GM23338 (cell line): ENCODE measurements at regions not wholly inside any gene's neighbourhood (a gene's known extent, or its start where the extent isn't known, plus 50 kb on each side); places are given as distances from the start of the nearest gene placed in this dataset.

Source experiments
- ATAC-seq: fragments of 200-7000 bp; cut with Tn5 transposase; 3 replicates; pipeline ENCODE4 v1.9.1; 2020
- DNase-seq: peaks from one replicate; pipeline ENCODE4 v3.0.0-alpha.2; 2015; ENCODE audit warnings: low spot score
- H2AFZ ChIP-seq: fragments of 200-600 bp; sonication (generic); 2 replicates; pipeline ENCODE4 v1.8.0; 2016; ENCODE audit warnings: antibody characterized with exemption, mild to moderate bottlenecking, moderate library complexity
- H3F3A ChIP-seq: fragments of 200-600 bp; sonication (generic); replicated peaks from 2 replicates; pipeline ENCODE4 v1.8.0; 2017; ENCODE audit warnings: antibody characterized with exemption, mixed run types, low read depth
- H3K27ac ChIP-seq: fragments of 200-600 bp; sonication (generic); 2 replicates; pipeline ENCODE4 v1.6.1; 2016; ENCODE audit warnings: low read depth
- H3K27me3 ChIP-seq: fragments of 200-600 bp; sonication (generic); 2 replicates; pipeline ENCODE4 v1.8.0; 2016; ENCODE audit warnings: mild to moderate bottlenecking, mixed run types, moderate library complexity; ENCODE audit not compliant: insufficient read depth
- H3K36me3 ChIP-seq: fragments of 200-600 bp; sonication (generic); 2 replicates; pipeline ENCODE4 v1.8.0; 2016; ENCODE audit warnings: mild to moderate bottlenecking; ENCODE audit not compliant: insufficient read depth
- H3K4me1 ChIP-seq: fragments of 200-600 bp; sonication (generic); 2 replicates; pipeline ENCODE4 v1.8.0; 2016; ENCODE audit warnings: mild to moderate bottlenecking, moderate library complexity; ENCODE audit not compliant: insufficient read depth
- H3K4me2 ChIP-seq: fragments of 200-600 bp; sonication (generic); 2 replicates; pipeline ENCODE4 v1.7.1; 2017; ENCODE audit warnings: mixed run types
- H3K4me3 ChIP-seq: fragments of 200-600 bp; sonication (generic); 2 replicates; pipeline ENCODE4 v1.6.1; 2016; ENCODE audit warnings: mixed run types
- H3K79me2 ChIP-seq: fragments of 200-600 bp; sonication (generic); replicated peaks from 2 replicates; pipeline ENCODE4 v1.8.0; 2017; ENCODE audit warnings: mild to moderate bottlenecking; ENCODE audit not compliant: insufficient read depth
- H3K9me2 ChIP-seq: fragments of 200-600 bp; sonication (generic); 2 replicates; pipeline ENCODE4 v1.8.0; 2017; ENCODE audit not compliant: insufficient read depth
- H4K20me1 ChIP-seq: fragments of 200-600 bp; sonication (generic); replicated peaks from 2 replicates; pipeline ENCODE4 v1.8.0; 2017; ENCODE audit warnings: mild to moderate bottlenecking; ENCODE audit not compliant: insufficient read depth
- H3K27ac Mint-ChIP-seq: 2 replicates; pipeline ENCODE4 v1.8.0; 2020; ENCODE audit warnings: inconsistent platforms, mild to moderate bottlenecking, moderate library complexity, mixed read lengths
- H3K27me3 Mint-ChIP-seq: 3 replicates; pipeline ENCODE4 v1.8.0; 2022; ENCODE audit warnings: low read depth, mild to moderate bottlenecking, moderate library complexity, mixed read lengths, inconsistent platforms; ENCODE audit not compliant: insufficient read depth, poor library complexity
- H3K36me3 Mint-ChIP-seq: 3 replicates; pipeline ENCODE4 v1.8.0; 2021; ENCODE audit warnings: low read depth, mild to moderate bottlenecking, inconsistent platforms, moderate library complexity, mixed read lengths
- H3K4me1 Mint-ChIP-seq: 3 replicates; pipeline ENCODE4 v1.8.0; 2020; ENCODE audit warnings: mild to moderate bottlenecking, inconsistent platforms, mixed read lengths
- H3K4me3 Mint-ChIP-seq: 3 replicates; pipeline ENCODE4 v1.8.0; 2021; ENCODE audit warnings: moderate library complexity, mild to moderate bottlenecking, inconsistent platforms, mixed read lengths
- H3K9me3 Mint-ChIP-seq: 3 replicates; pipeline ENCODE4 v1.8.0; 2020; ENCODE audit warnings: moderate library complexity, mild to moderate bottlenecking, inconsistent platforms, mixed read lengths
- CREB1 ChIP-seq: fragments of 250-450 bp; sonication (Bioruptor Pico); IDR thresholded peaks from 2 replicates; pipeline ENCODE4 v1.5.0; 2020; ENCODE audit warnings: low read depth, mild to moderate bottlenecking, moderate library complexity
- CTCF ChIP-seq, 2 experiments: fragments of 200-600 bp in 1 of 2; sonication (generic) in 1 of 2; conservative IDR thresholded peaks; 2 replicates each; pipeline versions ENCODE4 v1.5.1 to v1.6.1; 2016 to 2017; ENCODE audit warnings: antibody characterized with exemption in 2 of 2, low read depth in 2 of 2, mild to moderate bottlenecking in 2 of 2, moderate library complexity in 1 of 2
- ETS1 ChIP-seq: IDR thresholded peaks from 2 replicates; pipeline ENCODE4 v1.6.1; 2016; ENCODE audit warnings: antibody characterized with exemption
- EZH2 ChIP-seq: fragments of 200-600 bp; sonication (generic); IDR thresholded peaks from one replicate; pipeline ENCODE4 v1.8.0; 2017; ENCODE audit warnings: antibody characterized with exemption, mild to moderate bottlenecking, low read depth; ENCODE audit not compliant: unreplicated experiment
- EZH2phosphoT487 ChIP-seq: fragments of 200-600 bp; sonication (generic); IDR thresholded peaks from one replicate; pipeline ENCODE4 v1.8.1; 2018; ENCODE audit warnings: antibody characterized with exemption; ENCODE audit not compliant: unreplicated experiment
- JUNB ChIP-seq: IDR thresholded peaks from one replicate; pipeline ENCODE4 v1.6.1; 2016; ENCODE audit warnings: antibody characterized with exemption; ENCODE audit not compliant: unreplicated experiment
- NANOG ChIP-seq: IDR thresholded peaks from 2 replicates; pipeline ENCODE4 v1.6.1; 2016; ENCODE audit warnings: antibody characterized with exemption, borderline replicate concordance
- POLR2AphosphoS5 ChIP-seq: IDR thresholded peaks from 2 replicates; pipeline ENCODE4 v1.6.1; 2016; ENCODE audit warnings: antibody characterized with exemption, low read depth
- REST ChIP-seq: IDR thresholded peaks from one replicate; pipeline ENCODE4 v1.6.1; 2018; ENCODE audit warnings: antibody characterized with exemption; ENCODE audit not compliant: unreplicated experiment
- STAT1 ChIP-seq: IDR thresholded peaks from one replicate; pipeline ENCODE4 v1.6.1; 2016; ENCODE audit warnings: antibody characterized with exemption; ENCODE audit not compliant: unreplicated experiment
- ZNF114 ChIP-seq: fragments of 250-450 bp; sonication (Bioruptor Pico); IDR thresholded peaks from 2 replicates; pipeline ENCODE4 v1.5.0; 2020; ENCODE audit warnings: mild to moderate bottlenecking, moderate library complexity
- ZNF331 ChIP-seq: fragments of 250-450 bp; sonication (Bioruptor Pico); IDR thresholded peaks from 2 replicates; pipeline ENCODE4 v1.5.0; 2020; ENCODE audit warnings: low read depth, mild to moderate bottlenecking, moderate library complexity
- ZNF462 ChIP-seq: fragments of 250-450 bp; sonication (Bioruptor Pico); IDR thresholded peaks from 2 replicates; pipeline ENCODE4 v1.5.0; 2020; ENCODE audit warnings: mild to moderate bottlenecking, moderate library complexity

- no peaks in the 10 kb centered on the region for H3K9me2 ChIP-seq
- H3K27me3 ChIP-seq = no peaks in the 10 kb centered on the region
- peaks cover 17% of the 10 kb centered on the region for H3K4me1 Mint-ChIP-seq
- no peaks in the 10 kb centered on the region for H3K36me3 ChIP-seq
- no peak overlapping the region for H3K4me2 ChIP-seq
- no peak overlapping the region for H3K27ac Mint-ChIP-seq
- H3K27ac ChIP-seq = no peak overlapping the region
- no peaks in the 10 kb centered on the region for H4K20me1 ChIP-seq
- TF ChIP-seq EZH2 = no peak
- no peak for TF ChIP-seq ETS1
- no peak for TF ChIP-seq ZNF331
- no peak for TF ChIP-seq ZNF114 (CRISPR knock-in tag)
- TF ChIP-seq ZNF462 = no peak
- no peak for TF ChIP-seq EZH2phosphoT487
- no peak for TF ChIP-seq CTCF (conservative IDR thresholded peaks at IDR 0.05; ENCODE audit: low read depth in 2 of 2)
- no peak for TF ChIP-seq REST
- no peak for TF ChIP-seq POLR2AphosphoS5
- TF ChIP-seq STAT1 = no peak
- TF ChIP-seq NANOG = no peak
- no peak for TF ChIP-seq CREB1 (CRISPR knock-in tag)
- no peak for TF ChIP-seq JUNB
- peaks cover 6% of the 10 kb centered on the region for H3K4me1 ChIP-seq
- no peaks in the 10 kb centered on the region for H3F3A ChIP-seq
- H3K79me2 ChIP-seq = no peaks in the 10 kb centered on the region
- no peak overlapping the region for H3K4me3 ChIP-seq
- no peaks in the 10 kb centered on the region for H3K9me3 Mint-ChIP-seq
- H3K36me3 Mint-ChIP-seq = no peaks in the 10 kb centered on the region
- DNase-seq = no peak
- no peak for ATAC-seq
- no peak overlapping the region for H3K4me3 Mint-ChIP-seq
- no peaks in the 10 kb centered on the region for H3K27me3 Mint-ChIP-seq
- no peak overlapping the region for H2AFZ ChIP-seq
Observed at GRCh38 chr6:99132026-99132635, 184.4 kb upstream of the FBXL4 start.
